DND-41 (cell line): ENCODE measurements at regions not wholly inside any gene's neighbourhood (a gene's known extent, or its start where the extent isn't known, plus 50 kb on each side); places are given as distances from the start of the nearest gene placed in this dataset.

ENCODE experiments used
- ATAC-seq: fragments of 200-7000 bp; cut with Tn5 transposase; 3 replicates; pipeline ENCODE4 v1.9.1; 2021; ENCODE audit warnings: low read depth; ENCODE audit not compliant: insufficient read depth
- DNase-seq: peaks from one replicate; pipeline ENCODE4 v3.0.0-alpha.2; 2020
- H2AFZ ChIP-seq: 2 replicates; pipeline ENCODE4 v1.6.0; 2012; ENCODE audit warnings: low read depth, low read length
- H3K27ac ChIP-seq: 2 replicates; pipeline ENCODE4 v1.5.1; 2012; ENCODE audit warnings: low read length, inconsistent platforms
- H3K27me3 ChIP-seq: fragments of 200-600 bp; sonication (generic); 2 replicates; pipeline ENCODE4 v1.6.0; 2012; ENCODE audit warnings: low read length, mild to moderate bottlenecking, inconsistent platforms; ENCODE audit not compliant: insufficient read depth, poor library complexity
- H3K36me3 ChIP-seq: 2 replicates; pipeline ENCODE4 v1.5.1; 2012; ENCODE audit warnings: low read length, inconsistent platforms; ENCODE audit not compliant: insufficient read depth
- H3K4me1 ChIP-seq: 2 replicates; pipeline ENCODE4 v1.5.1; 2012; ENCODE audit warnings: mild to moderate bottlenecking, low read length; ENCODE audit not compliant: insufficient read depth
- H3K4me2 ChIP-seq: 2 replicates; pipeline ENCODE4 v1.6.0; 2012; ENCODE audit warnings: mild to moderate bottlenecking, moderate library complexity, low read length, inconsistent platforms; ENCODE audit not compliant: insufficient read depth
- H3K4me3 ChIP-seq, 2 experiments: fragments of 200-600 bp in 1 of 2; shearing (Covaris generic) in 1 of 2; 2 replicates each; pipeline ENCODE4 v1.5.1; 2012 to 2016; ENCODE audit warnings: inconsistent platforms in 2 of 2, low read length in 2 of 2, mild to moderate bottlenecking in 2 of 2, low read depth in 1 of 2, moderate library complexity in 1 of 2
- H3K79me2 ChIP-seq: 2 replicates; pipeline ENCODE4 v1.6.0; 2012; ENCODE audit warnings: low read length, inconsistent platforms; ENCODE audit not compliant: insufficient read depth
- H3K9ac ChIP-seq: 2 replicates; pipeline ENCODE4 v1.6.0; 2012; ENCODE audit warnings: low read depth, mild to moderate bottlenecking, inconsistent platforms, low read length, moderate library complexity
- H3K9me3 ChIP-seq: 2 replicates; pipeline ENCODE4 v1.5.1; 2012; ENCODE audit warnings: low read length, moderate library complexity, mild to moderate bottlenecking, inconsistent platforms; ENCODE audit not compliant: insufficient read depth, severe bottlenecking
- H4K20me1 ChIP-seq: 2 replicates; pipeline ENCODE4 v1.6.0; 2012; ENCODE audit warnings: low read length; ENCODE audit not compliant: insufficient read depth
- CTCF ChIP-seq: IDR thresholded peaks from 2 replicates; pipeline ENCODE4 v1.5.1; 2012; ENCODE audit warnings: borderline replicate concordance, low read length, moderate library complexity, mild to moderate bottlenecking; ENCODE audit not compliant: poor library complexity, severe bottlenecking; ENCODE audit errors: extremely low read depth
- EZH2 ChIP-seq: IDR thresholded peaks from 3 replicates; pipeline ENCODE4 v1.6.1; 2012; ENCODE audit warnings: borderline replicate concordance, low read depth, mild to moderate bottlenecking, moderate library complexity, low read length, inconsistent platforms; ENCODE audit not compliant: severe bottlenecking

DNA sequence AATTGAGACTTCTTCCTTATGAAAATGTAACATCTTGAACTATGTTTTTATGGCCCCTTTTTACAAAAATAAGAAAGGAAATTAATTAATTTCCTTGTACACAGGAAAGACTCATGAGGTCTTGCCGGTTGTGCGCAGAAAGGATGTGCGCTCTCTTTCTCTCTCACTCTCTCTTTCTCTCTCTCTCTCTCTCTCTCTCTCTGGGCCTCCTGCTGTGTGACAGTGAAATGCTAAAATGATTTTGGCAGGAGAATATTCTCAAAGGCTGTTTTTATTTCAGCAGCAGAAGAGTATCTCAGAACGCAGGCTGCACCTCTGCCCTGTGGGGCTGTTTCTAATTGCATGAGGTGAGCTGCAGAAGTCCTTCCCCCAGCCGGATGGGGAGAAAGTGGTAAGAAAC is 349.0 kb downstream of the MID1IP1 start:
- no peaks in the 10 kb centered on the region for H3K79me2 ChIP-seq
- ATAC-seq = no peak
- H3K4me2 ChIP-seq = no peak overlapping the region
- H3K4me3 ChIP-seq = no peak overlapping the region
- no peak overlapping the region for H3K27ac ChIP-seq
- H3K36me3 ChIP-seq = no peaks in the 10 kb centered on the region
- no peaks in the 10 kb centered on the region for H3K9me3 ChIP-seq
- no peaks in the 10 kb centered on the region for H4K20me1 ChIP-seq
- no peak for TF ChIP-seq EZH2
- no peak for TF ChIP-seq CTCF
- no peak overlapping the region for H3K9ac ChIP-seq
- H3K4me1 ChIP-seq = 0 out of 2 replicates have a peak, but pooled peaks cover 5% of the 10 kb centered on the region
- H2AFZ ChIP-seq = no peak overlapping the region
- no peaks in the 10 kb centered on the region for H3K27me3 ChIP-seq
- DNase-seq = no peak

- H4K20me1 ChIP-seq = no peaks in the 10 kb centered on the region
- no peaks in the 10 kb centered on the region for H3K79me2 ChIP-seq
- H3K4me1 ChIP-seq = 0 out of 2 replicates have a peak, but pooled peaks cover 5% of the 10 kb centered on the region
- no peak overlapping the region for H3K4me2 ChIP-seq
- no peaks in the 10 kb centered on the region for H3K9me3 ChIP-seq
- H3K27ac ChIP-seq = no peak overlapping the region
- TF ChIP-seq EZH2 (no peak), CTCF (no peak)
- H3K9ac ChIP-seq = no peak overlapping the region
- H3K36me3 ChIP-seq = no peaks in the 10 kb centered on the region
- no peaks in the 10 kb centered on the region for H3K27me3 ChIP-seq
- ATAC-seq = no peak
- H2AFZ ChIP-seq = no peak overlapping the region
- no peak for DNase-seq
- no peak overlapping the region for H3K4me3 ChIP-seq
Observed at GRCh38 chrX:39150621-39151020, 349.4 kb downstream of the MID1IP1 start.

DNA sequence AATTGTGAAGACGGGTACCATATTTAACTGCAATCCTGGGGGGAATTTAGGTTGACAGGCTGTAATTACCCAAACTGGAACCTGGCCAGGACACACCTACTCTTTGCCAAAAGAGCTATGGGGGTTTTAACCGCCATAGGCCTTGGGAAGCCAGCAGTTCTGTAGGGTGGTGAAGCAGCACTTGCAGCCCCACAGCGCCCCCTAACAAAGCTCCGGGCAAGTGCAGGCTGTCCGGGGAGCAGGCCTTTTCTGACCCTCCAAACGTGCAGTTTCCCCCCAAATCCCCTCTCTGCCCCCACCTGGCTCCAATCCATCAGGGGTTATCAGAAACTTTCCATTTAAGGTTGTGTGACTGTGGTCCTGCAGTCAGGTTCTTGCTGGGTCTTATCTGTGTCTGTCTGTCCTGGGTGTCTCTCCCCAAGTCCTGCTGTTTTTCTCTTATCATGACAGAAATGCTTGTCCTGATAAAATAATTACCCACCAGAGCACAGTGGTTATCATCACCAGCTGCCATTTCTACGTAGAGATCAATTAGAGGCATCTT is 350.9 kb downstream of the MID1IP1 start:
- peak; percentile 59 for TF ChIP-seq CTCF
- TF ChIP-seq EZH2 = no peak
- Histone ChIP-seq H3K79me2 (no peaks in the 10 kb centered on the region), H3K27me3 (no peaks in the 10 kb centered on the region), H3K4me3 (no peak overlapping the region), H3K4me2 (no peak overlapping the region), H2AFZ (no peak overlapping the region), H4K20me1 (no peaks in the 10 kb centered on the region), H3K9me3 (no peaks in the 10 kb centered on the region), H3K4me1 (0 out of 2 replicates have a peak, but pooled peaks cover 5% of the 10 kb centered on the region), H3K27ac (no peak overlapping the region), H3K9ac (no peak overlapping the region), H3K36me3 (no peaks in the 10 kb centered on the region)
- peak; percentile 52; the same call in 1 of the 3 replicates for ATAC-seq
- DNase-seq = peak; percentile 35
